Adrenal gland (tissue), 5 donors: ENCODE measurements at regions not wholly inside any gene's neighbourhood (a gene's known extent, or its start where the extent isn't known, plus 50 kb on each side); places are given as distances from the start of the nearest gene placed in this dataset.

Source experiments
- POLR2A ChIP-seq, 2 donors: fragments of 450-650 bp; IDR thresholded peaks; one replicate each; pipeline ENCODE4 v1.6.1; 2017; ENCODE audit warnings: antibody characterized with exemption in 2 of 2, mild to moderate bottlenecking in 2 of 2, moderate library complexity in 1 of 2
- TF ChIP-seq, protein P1 (sequence below), 6 experiments: fragments of 450-650 bp in 4 of 6; fragments of 200-600 bp in 2 of 6; sonication (generic) in 1 of 6; IDR thresholded peaks; 1 replicate in 5 of 6; 2 replicates in 1 of 6; pipeline versions ENCODE4 v1.5.1 to v1.8.0; 2016 to 2021; ENCODE audit warnings: antibody characterized with exemption in 6 of 6, mild to moderate bottlenecking in 2 of 6, moderate library complexity in 1 of 6
- donor health status: DM: no; HTN: no; CAD: no.

DNA sequence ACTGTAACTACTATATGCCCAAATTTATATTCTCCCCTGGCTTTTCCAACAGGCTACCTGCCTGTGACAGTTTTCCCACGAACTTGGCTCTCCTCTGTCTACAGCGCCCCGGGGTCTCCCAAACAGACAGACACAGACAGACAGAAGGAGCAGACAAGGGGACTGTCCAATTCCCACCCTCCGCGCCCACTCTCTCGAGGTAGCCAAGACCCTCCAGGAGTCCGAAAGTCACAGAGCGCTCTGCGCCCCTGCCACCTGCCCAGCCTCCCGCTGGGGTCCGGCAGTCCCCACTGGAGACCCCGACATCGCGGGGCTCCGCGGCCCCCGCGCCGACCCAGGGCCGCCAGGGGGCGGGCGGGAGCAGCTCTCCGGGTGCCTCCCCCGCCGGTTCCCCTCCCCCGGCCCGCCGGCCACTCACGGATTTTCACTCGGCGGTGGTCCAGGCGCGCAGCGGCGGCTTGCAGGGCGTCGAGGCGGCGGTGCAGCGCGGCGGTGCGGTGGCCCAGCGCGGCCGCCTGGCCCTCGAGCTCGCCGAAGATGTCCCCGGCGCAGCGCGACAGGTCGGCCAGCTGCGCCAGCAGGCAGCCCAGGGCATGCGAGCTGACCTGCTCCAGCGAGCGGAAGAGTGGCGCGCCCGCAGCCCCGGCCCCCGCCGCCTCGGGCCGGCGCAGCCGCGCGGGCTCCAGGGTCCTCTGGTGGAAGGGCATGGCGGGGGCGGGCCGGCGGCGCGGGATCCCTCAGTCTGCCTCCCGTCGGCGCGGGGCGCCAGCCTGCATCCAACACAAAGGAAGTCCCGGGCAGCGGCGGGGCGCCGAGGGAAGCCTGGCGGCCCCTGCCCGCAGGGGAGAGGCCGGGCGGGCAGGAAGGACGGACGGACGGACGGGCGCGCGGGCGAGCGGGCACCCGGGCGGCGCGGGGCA is 81.3 kb upstream of the CCDC28A start:
- TF ChIP-seq, protein P1, sequence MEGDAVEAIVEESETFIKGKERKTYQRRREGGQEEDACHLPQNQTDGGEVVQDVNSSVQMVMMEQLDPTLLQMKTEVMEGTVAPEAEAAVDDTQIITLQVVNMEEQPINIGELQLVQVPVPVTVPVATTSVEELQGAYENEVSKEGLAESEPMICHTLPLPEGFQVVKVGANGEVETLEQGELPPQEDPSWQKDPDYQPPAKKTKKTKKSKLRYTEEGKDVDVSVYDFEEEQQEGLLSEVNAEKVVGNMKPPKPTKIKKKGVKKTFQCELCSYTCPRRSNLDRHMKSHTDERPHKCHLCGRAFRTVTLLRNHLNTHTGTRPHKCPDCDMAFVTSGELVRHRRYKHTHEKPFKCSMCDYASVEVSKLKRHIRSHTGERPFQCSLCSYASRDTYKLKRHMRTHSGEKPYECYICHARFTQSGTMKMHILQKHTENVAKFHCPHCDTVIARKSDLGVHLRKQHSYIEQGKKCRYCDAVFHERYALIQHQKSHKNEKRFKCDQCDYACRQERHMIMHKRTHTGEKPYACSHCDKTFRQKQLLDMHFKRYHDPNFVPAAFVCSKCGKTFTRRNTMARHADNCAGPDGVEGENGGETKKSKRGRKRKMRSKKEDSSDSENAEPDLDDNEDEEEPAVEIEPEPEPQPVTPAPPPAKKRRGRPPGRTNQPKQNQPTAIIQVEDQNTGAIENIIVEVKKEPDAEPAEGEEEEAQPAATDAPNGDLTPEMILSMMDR (IDR thresholded peaks at IDR 0.05): peak; percentile 31 to 91 (median 68)
- TF ChIP-seq POLR2A (IDR thresholded peaks at IDR 0.05): no peak
